K562 (cell line): ENCODE measurements at regions not wholly inside any gene's neighbourhood (a gene's known extent, or its start where the extent isn't known, plus 50 kb on each side); places are given as distances from the start of the nearest gene placed in this dataset.

Experiments
- ATAC-seq: fragments of 200-7000 bp; cut with Tn5 transposase; 3 replicates; pipeline ENCODE4 v1.9.1; 2020; ENCODE audit warnings: moderate library complexity
- BruUV-seq: library from RNA; stranded (reverse); fragments of 400-500 nt; replicated peaks from 2 replicates; lab custom pipeline; 2021; lab: Mats Ljungman, UMichigan
- CTCF ChIA-PET: fragments of 300-600 bp; formaldehyde crosslinking; extraction: SDS; loops from one replicate; lab custom pipeline; 2021; ENCODE audit warnings: low intra/inter-chr PET ratio; lab: Yijun Ruan, JAX
- POLR2A ChIA-PET: fragments of 300-600, 350-650 bp; sonication (Branson Sonifier 250); formaldehyde crosslinking; extraction: SDS; loops from one replicate; lab custom pipeline; 2021; ENCODE audit warnings: antibody characterized with exemption, inconsistent platforms; lab: Yijun Ruan, JAX
- DNase-seq, 4 experiments: peaks; one replicate each; pipeline versions ENCODE4 v3.0.0 to v3.0.0-alpha.2; 2011 to 2018; ENCODE audit warnings: low spot score in 3 of 4, mixed read lengths in 3 of 4; ENCODE audit errors: extremely low read depth in 1 of 4
- FAIRE-seq: peaks from 2 replicates; lab custom pipeline; 2011; peaks lifted over from hg19 to GRCh38; lab: Jason Lieb, UNC
- H2AFZ ChIP-seq: 2 replicates; pipeline ENCODE4 v1.6.0; 2011; ENCODE audit warnings: low read depth, low read length, control low read depth, inconsistent platforms
- H3K27ac ChIP-seq: fragments of 200-600 bp; 3 replicates; pipeline ENCODE4 v1.8.0; 2011; ENCODE audit warnings: low read depth, mild to moderate bottlenecking, control low read depth, inconsistent platforms, low read length, moderate library complexity, mixed read lengths; ENCODE audit errors: extremely low read depth
- H3K27me3 ChIP-seq, 2 experiments: fragments of 300-600 bp in 1 of 2; 2 replicates in 1 of 2; 3 replicates in 1 of 2; pipeline versions ENCODE4 v1.6.0 to v1.8.0; 2011; ENCODE audit warnings: inconsistent platforms in 2 of 2, low read length in 2 of 2, mild to moderate bottlenecking in 1 of 2, mixed read lengths in 1 of 2, moderate library complexity in 1 of 2; ENCODE audit not compliant: control insufficient read depth in 2 of 2, insufficient read depth in 2 of 2
- H3K36me3 ChIP-seq: fragments of 300-600 bp; 3 replicates; pipeline ENCODE4 v1.8.0; 2011; ENCODE audit warnings: mild to moderate bottlenecking, low read length, inconsistent platforms; ENCODE audit not compliant: control insufficient read depth, insufficient read depth
- H3K4me1 ChIP-seq, 2 experiments: fragments of 200-600 bp in 1 of 2; replicated peaks in 1 of 2; 2 replicates in 1 of 2; 3 replicates in 1 of 2; pipeline versions ENCODE4 v1.5.1 to v1.8.0; 2011; ENCODE audit warnings: inconsistent platforms in 2 of 2, low read length in 2 of 2, mild to moderate bottlenecking in 1 of 2, mixed read lengths in 1 of 2, moderate library complexity in 1 of 2; ENCODE audit not compliant: control insufficient read depth in 2 of 2, insufficient read depth in 2 of 2
- H3K4me2 ChIP-seq: 2 replicates; pipeline ENCODE4 v1.6.1; 2011; ENCODE audit warnings: low read length, control low read depth, inconsistent platforms, mixed read lengths; ENCODE audit not compliant: insufficient read depth
- H3K4me3 ChIP-seq: fragments of 200-600 bp; sonication (generic), shearing (Covaris generic); 2 replicates; pipeline ENCODE4 v1.5.1; 2016; ENCODE audit warnings: control low read depth, inconsistent platforms
- H3K79me2 ChIP-seq: fragments of 200-600 bp; 3 replicates; pipeline ENCODE4 v1.8.0; 2011; ENCODE audit warnings: low read length, inconsistent platforms; ENCODE audit not compliant: control insufficient read depth, insufficient read depth
- H3K9ac ChIP-seq, 2 experiments: 2 replicates each; pipeline versions ENCODE4 v1.6.0 to v1.6.1; 2011; ENCODE audit warnings: low read depth in 2 of 2, low read length in 2 of 2, control low read depth in 1 of 2, inconsistent platforms in 1 of 2, mild to moderate bottlenecking in 1 of 2, mixed read lengths in 1 of 2; ENCODE audit not compliant: insufficient read depth in 1 of 2
- H3K9me1 ChIP-seq: one replicate; pipeline ENCODE4 v1.6.0; 2011; ENCODE audit warnings: inconsistent platforms, mild to moderate bottlenecking, low read length, moderate library complexity; ENCODE audit not compliant: control insufficient read depth, insufficient read depth
- H3K9me3 ChIP-seq: replicated peaks from 2 replicates; pipeline ENCODE4 v1.5.1; 2011; ENCODE audit warnings: low read depth, low read length, inconsistent platforms; ENCODE audit not compliant: control insufficient read depth, insufficient read depth
- H4K20me1 ChIP-seq: replicated peaks from 2 replicates; pipeline ENCODE4 v1.6.1; 2011; ENCODE audit warnings: low read length, inconsistent platforms, mixed read lengths; ENCODE audit not compliant: control insufficient read depth, insufficient read depth
- CHCHD3 ChIP-seq: fragments of 250-450 bp; sonication (Bioruptor Pico); IDR thresholded peaks from 2 replicates; pipeline ENCODE4 v2.1.2; 2022; ENCODE audit warnings: mild to moderate bottlenecking
- HNRNPL ChIP-seq: fragments of 200-400 bp; formaldehyde crosslinking; IDR thresholded peaks from 2 replicates; pipeline ENCODE4 v1.6.1; 2017; ENCODE audit warnings: low read depth, mild to moderate bottlenecking, low read length
- KLF10 ChIP-seq: fragments of 250-450 bp; sonication (Bioruptor Pico); IDR thresholded peaks from 2 replicates; pipeline ENCODE4 v1.6.1; 2021; ENCODE audit warnings: matching md5 sums
- MCM3 ChIP-seq: fragments of 450-650 bp; IDR thresholded peaks from 2 replicates; pipeline ENCODE4 v1.6.1; 2016
- MED1 ChIP-seq: sonication (generic); formaldehyde crosslinking; IDR thresholded peaks from 2 replicates; pipeline ENCODE4 v1.8.1; 2023; ENCODE audit warnings: missing genetic modification reagents, borderline replicate concordance
- MXD1 ChIP-seq: fragments of 250-450 bp; sonication (Bioruptor Pico); IDR thresholded peaks from 2 replicates; pipeline ENCODE4 v1.8.0; 2021; ENCODE audit warnings: borderline replicate concordance, mild to moderate bottlenecking, moderate library complexity; ENCODE audit not compliant: poor library complexity, severe bottlenecking
- PPARD ChIP-seq: fragments of 250-450 bp; sonication (Bioruptor Pico); IDR thresholded peaks from 2 replicates; pipeline ENCODE4 v1.8.0; 2022; ENCODE audit warnings: inconsistent platforms, mild to moderate bottlenecking, moderate library complexity
- TBP ChIP-seq: optimal IDR thresholded peaks from 2 replicates; pipeline ENCODE3; 2011; ENCODE audit warnings: low read depth, low read length, improper control_type of control experiment
- ZBTB9 ChIP-seq: fragments of 450-650 bp; formaldehyde crosslinking; IDR thresholded peaks from 2 replicates; pipeline ENCODE4 v1.4.0; 2020; ENCODE audit warnings: mild to moderate bottlenecking, moderate library complexity
- WGBS: fragments of 100-300 bp; shearing (Covaris generic); methylation state at CpG from one replicate; pipeline ENCODE4 v1.1.6; 2016; ENCODE audit warnings: low coverage, mixed read lengths; ENCODE audit not compliant: insufficient coverage; ENCODE audit errors: missing lambda C conversion rate; 5-methylcytosine and 5-hydroxymethylcytosine counted together
- in situ Hi-C: fragments of 300-500 bp; cut with MboI; formaldehyde crosslinking; loops from 4 replicates; pipeline ENCODE4 v1.15.0; 2018; ENCODE audit warnings: inconsistent platforms, mixed read lengths
- intact Hi-C: fragments of 100-400 bp; cut with micrococcal nuclease; formaldehyde crosslinking; loops from 2 replicates; pipeline ENCODE4 v1.14.2; 2022
- TF ChIP-seq, protein P1 (sequence below): sonication (generic); formaldehyde crosslinking; IDR thresholded peaks from 2 replicates; pipeline ENCODE4 v1.8.0; 2022; ENCODE audit warnings: mild to moderate bottlenecking, missing genetic modification reagents

DNA sequence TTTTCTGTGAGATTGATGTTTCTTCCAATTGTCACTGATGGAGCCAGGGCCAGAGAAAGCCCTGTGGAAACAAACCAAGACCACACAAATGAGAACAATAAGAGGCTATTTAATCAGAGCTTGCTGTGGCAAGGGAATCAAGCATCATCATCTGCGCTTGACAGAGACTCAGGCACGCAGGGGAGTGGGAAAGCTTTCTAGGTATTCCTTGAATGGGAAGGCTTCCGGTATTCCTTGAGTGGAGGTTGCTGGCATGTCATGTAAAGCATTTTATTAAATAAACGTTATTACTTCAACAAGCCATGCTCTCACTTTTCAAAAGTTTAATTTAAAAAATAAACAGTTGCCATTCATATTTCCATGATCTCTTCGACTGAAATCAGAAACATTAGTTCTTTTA, 194.6 kb upstream of the SYT4 start:
- H3K27me3 ChIP-seq = no peaks in the 10 kb centered on the region
- 0% methylated on average over 4 of the region's 5 CpGs for WGBS
- in situ Hi-C loops = no loop called here
- H3K36me3 ChIP-seq = no peaks in the 10 kb centered on the region
- H3K9me1 ChIP-seq = no peaks in the 10 kb centered on the region
- ATAC-seq (no peak), FAIRE-seq (no peak), DNase-seq (no peak)
- intact Hi-C loops = no loop called here
- H2AFZ ChIP-seq = no peak overlapping the region
- H3K4me2 ChIP-seq = no peak overlapping the region
- TF ChIP-seq, protein P1, sequence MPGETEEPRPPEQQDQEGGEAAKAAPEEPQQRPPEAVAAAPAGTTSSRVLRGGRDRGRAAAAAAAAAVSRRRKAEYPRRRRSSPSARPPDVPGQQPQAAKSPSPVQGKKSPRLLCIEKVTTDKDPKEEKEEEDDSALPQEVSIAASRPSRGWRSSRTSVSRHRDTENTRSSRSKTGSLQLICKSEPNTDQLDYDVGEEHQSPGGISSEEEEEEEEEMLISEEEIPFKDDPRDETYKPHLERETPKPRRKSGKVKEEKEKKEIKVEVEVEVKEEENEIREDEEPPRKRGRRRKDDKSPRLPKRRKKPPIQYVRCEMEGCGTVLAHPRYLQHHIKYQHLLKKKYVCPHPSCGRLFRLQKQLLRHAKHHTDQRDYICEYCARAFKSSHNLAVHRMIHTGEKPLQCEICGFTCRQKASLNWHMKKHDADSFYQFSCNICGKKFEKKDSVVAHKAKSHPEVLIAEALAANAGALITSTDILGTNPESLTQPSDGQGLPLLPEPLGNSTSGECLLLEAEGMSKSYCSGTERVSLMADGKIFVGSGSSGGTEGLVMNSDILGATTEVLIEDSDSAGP (CRISPR knock-in tag) = no peak
- no peak for TF ChIP-seq HNRNPL
- no peak for TF ChIP-seq PPARD (CRISPR knock-in tag)
- no peak for TF ChIP-seq CHCHD3 (CRISPR knock-in tag)
- no peak for TF ChIP-seq ZBTB9 (CRISPR knock-in tag)
- no peak for TF ChIP-seq KLF10 (CRISPR knock-in tag)
- no peak for TF ChIP-seq MXD1
- no peak for TF ChIP-seq MCM3
- TF ChIP-seq TBP = no peak
- TF ChIP-seq MED1 (CRISPR knock-in tag) = no peak
- H3K4me1 ChIP-seq = no peaks in the 10 kb centered on the region
- H3K4me3 ChIP-seq = no peak overlapping the region
- H4K20me1 ChIP-seq = no peaks in the 10 kb centered on the region
- BruUV-seq = no TSS peak
- H3K79me2 ChIP-seq = no peaks in the 10 kb centered on the region
- ChIA-PET POLR2A (no interaction called here), CTCF (no interaction called here)
- H3K9me3 ChIP-seq = no peaks in the 10 kb centered on the region
- no peak overlapping the region for H3K27ac ChIP-seq
- H3K9ac ChIP-seq = no peak overlapping the region
